CD14-positive monocyte (primary cell): ENCODE measurements at regions not wholly inside any gene's neighbourhood (a gene's known extent, or its start where the extent isn't known, plus 50 kb on each side); places are given as distances from the start of the nearest gene placed in this dataset.

Source experiments
- DNase-seq, 3 donors: peaks; one replicate each; pipeline ENCODE4 v3.0.0-alpha.2; 2011 to 2022
- H2AFZ ChIP-seq: 2 replicates; pipeline ENCODE4 v1.6.0; 2012; ENCODE audit warnings: mild to moderate bottlenecking, low read depth, low read length, inconsistent platforms; ENCODE audit not compliant: insufficient read depth, poor library complexity, severe bottlenecking
- H3K27ac ChIP-seq, 2 donors: 1 replicate in 1 of 2; 2 replicates in 1 of 2; pipeline ENCODE4 v1.5.1; 2012 to 2013; ENCODE audit warnings: low read length in 2 of 2, control low read depth in 1 of 2, inconsistent platforms in 1 of 2, low read depth in 1 of 2, mild to moderate bottlenecking in 1 of 2
- H3K27me3 ChIP-seq, 2 donors: one replicate each; pipeline versions ENCODE4 v1.6.0 to v1.6.1; 2011 to 2013; ENCODE audit warnings: low read length in 2 of 2; ENCODE audit not compliant: control insufficient read depth in 2 of 2, insufficient read depth in 2 of 2
- H3K36me3 ChIP-seq, 2 donors: replicated peaks in 1 of 2; 1 replicate in 1 of 2; 2 replicates in 1 of 2; pipeline versions ENCODE4 v1.5.1 to v1.6.1; 2012 to 2013; ENCODE audit warnings: low read length in 2 of 2, control low read depth in 1 of 2, inconsistent platforms in 1 of 2, mild to moderate bottlenecking in 1 of 2; ENCODE audit not compliant: insufficient read depth in 2 of 2, control insufficient read depth in 1 of 2
- H3K4me1 ChIP-seq, 2 donors: 1 replicate in 1 of 2; 2 replicates in 1 of 2; pipeline versions ENCODE4 v1.5.1 to v1.6.1; 2012 to 2013; ENCODE audit warnings: low read length in 2 of 2, control low read depth in 1 of 2, inconsistent platforms in 1 of 2, mild to moderate bottlenecking in 1 of 2, moderate library complexity in 1 of 2; ENCODE audit not compliant: insufficient read depth in 2 of 2, control insufficient read depth in 1 of 2
- H3K4me2 ChIP-seq: replicated peaks from 2 replicates; pipeline ENCODE3; 2012; ENCODE audit warnings: low read length, moderate library complexity, mild to moderate bottlenecking; ENCODE audit not compliant: poor library complexity, severe bottlenecking; ENCODE audit errors: extremely low read depth
- H3K4me3 ChIP-seq, 3 experiments: fragments of 200-600 bp in 1 of 3; sonication (generic) in 1 of 3; replicated peaks in 1 of 3; 1 replicate in 2 of 3; 2 replicates in 1 of 3; pipeline ENCODE4 v1.5.1; 2011 to 2013; ENCODE audit warnings: low read length in 3 of 3, mild to moderate bottlenecking in 3 of 3, control low read depth in 2 of 3, low read depth in 2 of 3, inconsistent platforms in 1 of 3, moderate library complexity in 1 of 3
- H3K79me2 ChIP-seq: 2 replicates; pipeline ENCODE4 v1.6.0; 2012; ENCODE audit warnings: mild to moderate bottlenecking, control low read depth, inconsistent platforms, low read length, moderate library complexity; ENCODE audit not compliant: insufficient read depth
- H3K9ac ChIP-seq: 2 replicates; pipeline ENCODE4 v1.6.0; 2017; ENCODE audit warnings: low read length, mild to moderate bottlenecking; ENCODE audit not compliant: insufficient read depth, poor library complexity, severe bottlenecking
- H3K9me3 ChIP-seq, 2 donors: replicated peaks in 1 of 2; 1 replicate in 1 of 2; 2 replicates in 1 of 2; pipeline versions ENCODE4 v1.5.1 to v1.6.1; 2012 to 2013; ENCODE audit warnings: low read length in 2 of 2, control low read depth in 1 of 2; ENCODE audit not compliant: control insufficient read depth in 1 of 2, insufficient read depth in 1 of 2
- H4K20me1 ChIP-seq: 2 replicates; pipeline ENCODE4 v1.6.0; 2012; ENCODE audit warnings: mild to moderate bottlenecking, low read length, control low read depth, moderate library complexity; ENCODE audit not compliant: insufficient read depth
- H3K27ac Mint-ChIP-seq, 7 donors: one replicate each; pipeline ENCODE4 v1.8.0; 2020; ENCODE audit warnings: mild to moderate bottlenecking in 7 of 7, mixed read lengths in 7 of 7, moderate library complexity in 6 of 7, inconsistent platforms in 2 of 7
- H3K27me3 Mint-ChIP-seq, 3 donors: one replicate each; pipeline ENCODE4 v1.8.0; 2021 to 2022; ENCODE audit warnings: low read depth in 3 of 3, mild to moderate bottlenecking in 3 of 3, mixed read lengths in 3 of 3, moderate library complexity in 3 of 3, inconsistent platforms in 1 of 3
- H3K36me3 Mint-ChIP-seq, 2 donors: one replicate each; pipeline ENCODE4 v1.8.0; 2020; ENCODE audit warnings: mixed read lengths in 2 of 2, inconsistent platforms in 1 of 2, mild to moderate bottlenecking in 1 of 2
- H3K4me1 Mint-ChIP-seq: one replicate; pipeline ENCODE4 v1.8.0; 2020; ENCODE audit warnings: mild to moderate bottlenecking, mixed read lengths
- H3K4me3 Mint-ChIP-seq, 2 donors: one replicate each; pipeline ENCODE4 v1.8.0; 2020; ENCODE audit warnings: mild to moderate bottlenecking in 2 of 2, mixed read lengths in 2 of 2, moderate library complexity in 1 of 2
- H3K9me3 Mint-ChIP-seq, 7 donors: one replicate each; pipeline ENCODE4 v1.8.0; 2020 to 2022; ENCODE audit warnings: mixed read lengths in 7 of 7, mild to moderate bottlenecking in 6 of 7, moderate library complexity in 6 of 7, inconsistent platforms in 2 of 7
- WGBS: methylation state at CpG from one replicate; pipeline ENCODE4 v1.1.5; 2013; ENCODE audit warnings: missing lambda C conversion rate; ENCODE audit not compliant: insufficient coverage; 5-methylcytosine and 5-hydroxymethylcytosine counted together
- intact Hi-C, 2 donors: fragments of 100-400 bp; cut with micrococcal nuclease; formaldehyde crosslinking; loops; one replicate each; pipeline versions ENCODE4 v1.15.0 to v1.15.1; 2023
- TF ChIP-seq, protein P1 (sequence below): fragments of 200-600 bp; IDR thresholded peaks from one replicate; pipeline ENCODE4 v1.8.0; 2022; ENCODE audit warnings: antibody characterized with exemption, mild to moderate bottlenecking

DNA sequence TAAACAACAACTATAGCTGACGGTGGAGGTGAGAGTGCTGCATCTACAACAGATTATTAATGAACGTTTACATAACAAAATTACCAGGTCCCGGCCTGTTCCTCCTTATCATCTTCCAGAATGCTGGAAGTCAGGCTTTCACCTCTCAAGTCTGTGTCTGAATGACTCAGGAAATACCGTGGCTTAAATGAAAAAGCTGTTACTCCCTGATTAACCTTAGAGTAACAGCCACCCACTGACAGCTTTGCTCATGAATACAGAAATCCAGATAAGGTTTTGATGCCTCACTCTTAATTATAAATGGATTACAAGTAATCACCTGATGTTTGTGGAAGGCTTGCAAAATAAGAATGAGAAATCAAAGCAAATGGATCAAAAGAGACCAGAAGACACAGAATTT, 885.3 kb upstream of the CELF4 start:
- no peaks in the 10 kb centered on the region for H3K79me2 ChIP-seq
- no peaks in the 10 kb centered on the region for H3K36me3 Mint-ChIP-seq
- H3K4me2 ChIP-seq: no peak overlapping the region
- no peaks in the 10 kb centered on the region for H3K9me3 ChIP-seq
- no peak overlapping the region for H3K27ac Mint-ChIP-seq
- H3K4me1 ChIP-seq: no peaks in the 10 kb centered on the region
- H4K20me1 ChIP-seq: no peaks in the 10 kb centered on the region
- TF ChIP-seq, protein P1, sequence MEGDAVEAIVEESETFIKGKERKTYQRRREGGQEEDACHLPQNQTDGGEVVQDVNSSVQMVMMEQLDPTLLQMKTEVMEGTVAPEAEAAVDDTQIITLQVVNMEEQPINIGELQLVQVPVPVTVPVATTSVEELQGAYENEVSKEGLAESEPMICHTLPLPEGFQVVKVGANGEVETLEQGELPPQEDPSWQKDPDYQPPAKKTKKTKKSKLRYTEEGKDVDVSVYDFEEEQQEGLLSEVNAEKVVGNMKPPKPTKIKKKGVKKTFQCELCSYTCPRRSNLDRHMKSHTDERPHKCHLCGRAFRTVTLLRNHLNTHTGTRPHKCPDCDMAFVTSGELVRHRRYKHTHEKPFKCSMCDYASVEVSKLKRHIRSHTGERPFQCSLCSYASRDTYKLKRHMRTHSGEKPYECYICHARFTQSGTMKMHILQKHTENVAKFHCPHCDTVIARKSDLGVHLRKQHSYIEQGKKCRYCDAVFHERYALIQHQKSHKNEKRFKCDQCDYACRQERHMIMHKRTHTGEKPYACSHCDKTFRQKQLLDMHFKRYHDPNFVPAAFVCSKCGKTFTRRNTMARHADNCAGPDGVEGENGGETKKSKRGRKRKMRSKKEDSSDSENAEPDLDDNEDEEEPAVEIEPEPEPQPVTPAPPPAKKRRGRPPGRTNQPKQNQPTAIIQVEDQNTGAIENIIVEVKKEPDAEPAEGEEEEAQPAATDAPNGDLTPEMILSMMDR: no peak
- H3K9ac ChIP-seq: no peak overlapping the region
- H2AFZ ChIP-seq: no peak overlapping the region
- H3K4me3 Mint-ChIP-seq: no peak overlapping the region
- no peak overlapping the region for H3K27ac ChIP-seq
- intact Hi-C loops: no loop called here
- H3K9me3 Mint-ChIP-seq: peaks cover 0 to 3% (median 2%) of the 10 kb centered on the region in 7 donors
- peaks cover 0 to 1% (median 0%) of the 10 kb centered on the region in 3 donors for H3K27me3 Mint-ChIP-seq
- H3K27me3 ChIP-seq: no peaks in the 10 kb centered on the region
- no peaks in the 10 kb centered on the region for H3K36me3 ChIP-seq
- WGBS: no CpG with 5 or more reads among the region's 4 CpGs
- no peak overlapping the region for H3K4me3 ChIP-seq
- H3K4me1 Mint-ChIP-seq: no peaks in the 10 kb centered on the region
- DNase-seq: no peak

DNA sequence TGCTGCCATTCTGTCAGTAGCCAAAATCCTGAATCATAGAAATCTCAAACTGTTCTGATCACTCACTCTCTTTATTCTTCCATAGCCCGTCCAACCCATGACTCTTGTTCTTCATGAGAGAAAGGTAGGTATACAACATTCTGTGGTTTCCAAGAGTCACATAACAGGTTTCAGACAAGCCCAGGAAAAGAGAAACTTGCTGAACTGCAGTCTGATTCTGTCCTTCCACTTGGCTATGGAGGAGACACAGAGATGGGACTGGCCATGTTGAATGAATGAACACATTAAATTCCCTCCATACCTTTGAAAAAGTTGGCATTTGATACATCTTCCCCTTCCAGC, 880.2 kb upstream of the CELF4 start:
- peaks cover 0 to 2% (median 2%) of the 10 kb centered on the region in 3 donors for H3K27me3 Mint-ChIP-seq
- Histone ChIP-seq H3K9me3 (no peaks in the 10 kb centered on the region), H4K20me1 (no peaks in the 10 kb centered on the region), H3K27me3 (no peaks in the 10 kb centered on the region), H3K4me2 (no peak overlapping the region), H3K9ac (no peak overlapping the region), H3K79me2 (no peaks in the 10 kb centered on the region), H2AFZ (no peak overlapping the region), H3K27ac (no peak overlapping the region), H3K36me3 (no peaks in the 10 kb centered on the region), H3K4me3 (no peak overlapping the region), H3K4me1 (no peaks in the 10 kb centered on the region)
- H3K9me3 Mint-ChIP-seq: peaks cover 0 to 4% (median 2%) of the 10 kb centered on the region in 7 donors
- H3K4me1 Mint-ChIP-seq: peaks cover 22% of the 10 kb centered on the region
- intact Hi-C loops: no loop called here
- DNase-seq: no peak
- WGBS: no CpG with 5 or more reads among the region's 1 CpG
- TF ChIP-seq, protein P1: no peak
- H3K36me3 Mint-ChIP-seq: no peaks in the 10 kb centered on the region
- H3K27ac Mint-ChIP-seq: no peak overlapping the region
- no peak overlapping the region for H3K4me3 Mint-ChIP-seq
